IgD-negative memory B cell (primary cell): ENCODE measurements at regions not wholly inside any gene's neighbourhood (a gene's known extent, or its start where the extent isn't known, plus 50 kb on each side); places are given as distances from the start of the nearest gene placed in this dataset.
"Not testable (repeated sequence)": the region's sequence is repeated elsewhere in the genome, so short reads cannot be mapped to it uniquely, and the experiment has no call there.

ENCODE experiments used
- H3K27ac Mint-ChIP-seq, 3 donors: one replicate each; pipeline ENCODE4 v1.8.0; 2020 to 2022; ENCODE audit warnings: mild to moderate bottlenecking in 3 of 3, mixed read lengths in 3 of 3, moderate library complexity in 1 of 3
- H3K27me3 Mint-ChIP-seq: one replicate; pipeline ENCODE4 v1.8.0; 2021; ENCODE audit warnings: mixed read lengths
- H3K36me3 Mint-ChIP-seq: one replicate; pipeline ENCODE4 v1.8.0; 2020; ENCODE audit warnings: mild to moderate bottlenecking, mixed read lengths
- H3K4me1 Mint-ChIP-seq, 3 donors: one replicate each; pipeline ENCODE4 v1.8.0; 2020 to 2022; ENCODE audit warnings: mixed read lengths in 3 of 3, mild to moderate bottlenecking in 1 of 3
- H3K4me3 Mint-ChIP-seq, 4 donors: one replicate each; pipeline ENCODE4 v1.8.0; 2020 to 2022; ENCODE audit warnings: mild to moderate bottlenecking in 4 of 4, mixed read lengths in 4 of 4, moderate library complexity in 3 of 4
- H3K9me3 Mint-ChIP-seq, 3 donors: one replicate each; pipeline ENCODE4 v1.8.0; 2020 to 2021; ENCODE audit warnings: mixed read lengths in 3 of 3, mild to moderate bottlenecking in 1 of 3

DNA sequence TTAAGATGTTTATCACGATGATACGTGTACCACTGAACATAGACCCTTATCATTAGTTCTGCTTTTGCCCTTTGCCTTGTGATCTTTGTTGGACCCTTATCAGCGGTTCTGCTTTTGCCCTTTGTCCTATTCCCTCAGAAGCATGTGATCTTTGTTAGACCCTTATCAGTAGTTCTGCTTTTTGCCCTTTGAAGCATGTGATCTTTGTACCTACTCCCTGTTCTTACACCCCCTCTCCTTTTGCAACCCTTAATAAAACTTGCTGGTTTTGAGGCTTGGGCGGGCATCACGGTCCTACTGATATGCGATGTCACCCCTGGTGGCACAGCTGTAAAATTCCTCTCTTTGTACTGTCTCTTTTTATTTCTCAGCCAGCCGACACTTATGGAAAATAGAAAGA lies 117.0 kb downstream of the SDHAF3 start:
- not testable (repeated sequence) for H3K36me3 Mint-ChIP-seq, H3K27ac Mint-ChIP-seq, H3K4me3 Mint-ChIP-seq, H3K4me1 Mint-ChIP-seq, H3K27me3 Mint-ChIP-seq
- peaks cover 7 to 22% (median 12%) of the 10 kb centered on the region in 3 donors for H3K9me3 Mint-ChIP-seq

GRCh38 chr7:97246317-97246716 lies 128.8 kb downstream of the SDHAF3 start:
- Mint-ChIP-seq H3K27ac (no peak overlapping the region), H3K4me3 (no peak overlapping the region), H3K36me3 (no peaks in the 10 kb centered on the region), H3K4me1 (no peaks in the 10 kb centered on the region), H3K27me3 (no peaks in the 10 kb centered on the region), H3K9me3 (peaks cover 4 to 15% (median 6%) of the 10 kb centered on the region in 3 donors)

GRCh38 chr7:97258187-97258586 lies 140.7 kb downstream of the SDHAF3 start:
- not testable (repeated sequence) for H3K9me3 Mint-ChIP-seq, H3K4me3 Mint-ChIP-seq, H3K27me3 Mint-ChIP-seq, H3K27ac Mint-ChIP-seq, H3K4me1 Mint-ChIP-seq, H3K36me3 Mint-ChIP-seq

- Mint-ChIP-seq H3K27me3 (no peaks in the 10 kb centered on the region), H3K4me1 (peaks cover 0 to 2% (median 0%) of the 10 kb centered on the region in 3 donors), H3K27ac (no peak overlapping the region), H3K36me3 (peaks cover 2% of the 10 kb centered on the region), H3K9me3 (peaks cover 0 to 4% (median 1%) of the 10 kb centered on the region in 3 donors), H3K4me3 (no peak overlapping the region)
Observed at GRCh38 chr7:97269741-97270140, 152.2 kb downstream of the SDHAF3 start.

- Mint-ChIP-seq H3K27me3 (no peaks in the 10 kb centered on the region), H3K4me3 (no peak overlapping the region), H3K9me3 (peaks cover 0 to 4% (median 0%) of the 10 kb centered on the region in 3 donors), H3K27ac (no peak overlapping the region), H3K4me1 (peaks cover 0 to 2% (median 0%) of the 10 kb centered on the region in 3 donors), H3K36me3 (peaks cover 2% of the 10 kb centered on the region)
Observed at GRCh38 chr7:97270280-97270679, 152.8 kb downstream of the SDHAF3 start.

DNA sequence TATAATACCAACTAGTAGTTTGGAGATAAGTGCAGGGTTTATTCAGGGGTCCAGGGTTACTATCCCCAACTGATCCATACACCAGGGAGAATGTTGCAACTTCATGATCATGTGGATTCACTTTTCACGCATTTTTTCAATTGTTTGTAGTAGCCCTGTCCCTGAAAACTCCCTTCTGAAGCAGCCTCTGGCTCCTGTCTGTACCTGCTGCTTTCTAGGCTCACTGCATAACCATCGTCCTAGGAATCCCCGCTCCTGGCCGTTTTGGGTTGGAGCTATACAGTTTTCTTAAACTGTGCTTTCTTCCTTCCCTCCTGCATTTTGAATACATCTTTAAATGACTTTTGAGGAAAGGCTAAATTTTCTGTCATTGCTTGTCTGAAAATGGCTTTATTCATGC lies 154.1 kb downstream of the SDHAF3 start:
- Mint-ChIP-seq H3K27ac (no peak overlapping the region), H3K27me3 (no peaks in the 10 kb centered on the region), H3K4me1 (peaks cover 0 to 2% (median 0%) of the 10 kb centered on the region in 3 donors), H3K36me3 (peaks cover 2% of the 10 kb centered on the region), H3K4me3 (no peak overlapping the region), H3K9me3 (peaks cover 0 to 4% (median 0%) of the 10 kb centered on the region in 3 donors)

GRCh38 chr7:97272237-97272975 lies 154.9 kb downstream of the SDHAF3 start:
- Mint-ChIP-seq H3K36me3 (peaks cover 2% of the 10 kb centered on the region), H3K27me3 (no peaks in the 10 kb centered on the region), H3K4me1 (peaks cover 0 to 2% (median 0%) of the 10 kb centered on the region in 3 donors), H3K27ac (no peak overlapping the region), H3K9me3 (peaks cover 0 to 4% (median 0%) of the 10 kb centered on the region in 3 donors), H3K4me3 (no peak overlapping the region)

DNA sequence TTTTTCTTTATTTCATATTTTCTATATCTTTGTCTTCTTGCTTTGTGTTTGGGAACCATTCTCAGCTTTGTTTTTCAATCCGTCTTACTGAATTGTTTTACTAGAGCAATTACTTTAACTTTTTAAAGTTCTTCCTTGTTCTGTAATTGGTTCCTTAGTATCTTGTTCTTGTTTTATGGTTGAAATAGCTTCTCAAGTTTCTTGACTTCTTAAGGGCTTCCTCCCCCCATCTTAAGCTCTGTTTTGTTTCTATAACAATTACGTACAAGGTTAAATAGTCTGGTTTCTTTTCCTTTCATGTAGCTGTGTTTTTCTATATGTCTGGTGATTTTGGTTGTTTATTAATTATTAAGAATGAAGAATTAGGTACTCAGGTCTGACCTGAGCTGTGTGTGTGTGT lies 158.0 kb downstream of the SDHAF3 start:
- Mint-ChIP-seq H3K27me3 (no peaks in the 10 kb centered on the region), H3K36me3 (no peaks in the 10 kb centered on the region), H3K27ac (no peak overlapping the region)

DNA sequence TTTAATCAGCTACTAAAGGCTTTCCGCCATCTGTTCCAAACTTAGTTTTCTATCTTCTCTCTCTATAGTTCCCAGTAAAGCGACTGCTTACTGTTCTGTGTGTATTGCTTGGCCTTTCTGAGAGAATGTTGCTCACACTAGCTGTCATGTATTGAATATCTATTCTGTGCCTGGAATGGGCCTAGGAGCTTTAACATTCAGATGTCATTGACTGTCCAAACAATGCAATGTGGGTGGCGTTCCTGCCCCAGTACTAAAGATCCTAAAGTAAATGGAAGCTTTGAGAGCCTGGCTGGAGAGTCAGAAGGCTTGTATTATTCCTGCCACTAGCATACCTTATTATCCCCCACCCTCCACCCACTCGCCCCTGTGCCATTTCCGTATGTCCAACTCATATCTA lies 163.5 kb downstream of the SDHAF3 start:
- H3K27me3 Mint-ChIP-seq: no peaks in the 10 kb centered on the region
- no peaks in the 10 kb centered on the region for H3K36me3 Mint-ChIP-seq
- no peak overlapping the region for H3K27ac Mint-ChIP-seq
- no peaks in the 10 kb centered on the region for H3K4me1 Mint-ChIP-seq
- no peaks in the 10 kb centered on the region for H3K9me3 Mint-ChIP-seq
- H3K4me3 Mint-ChIP-seq: no peak overlapping the region

More for the DNA sequence above, 158.0 kb downstream of the SDHAF3 start:
- H3K4me1 Mint-ChIP-seq: peaks cover 0 to 2% (median 0%) of the 10 kb centered on the region in 3 donors
- peaks cover 0 to 4% (median 0%) of the 10 kb centered on the region in 3 donors for H3K9me3 Mint-ChIP-seq
- no peak overlapping the region for H3K4me3 Mint-ChIP-seq

DNA sequence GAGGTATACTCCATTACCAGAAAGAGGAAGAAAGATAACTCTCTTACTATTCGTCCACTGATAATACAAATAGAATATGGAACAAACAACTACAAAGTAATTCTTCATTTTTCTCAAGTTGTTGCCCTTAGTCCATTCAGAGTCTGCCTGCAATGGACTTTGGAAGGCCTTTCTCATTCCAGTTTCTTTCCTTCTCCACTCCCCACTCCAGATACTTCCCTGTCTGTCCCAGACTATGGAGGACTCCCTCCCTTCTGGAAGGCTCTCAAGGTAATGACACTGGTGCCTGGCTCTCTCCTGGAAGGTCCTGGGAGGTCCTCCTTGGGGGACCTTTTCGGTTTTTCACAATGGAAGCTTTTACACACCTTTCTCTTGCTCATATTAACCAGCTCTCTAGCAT lies 167.8 kb downstream of the SDHAF3 start:
- Mint-ChIP-seq H3K27me3 (no peaks in the 10 kb centered on the region), H3K27ac (no peak overlapping the region), H3K4me3 (no peak overlapping the region)

DNA sequence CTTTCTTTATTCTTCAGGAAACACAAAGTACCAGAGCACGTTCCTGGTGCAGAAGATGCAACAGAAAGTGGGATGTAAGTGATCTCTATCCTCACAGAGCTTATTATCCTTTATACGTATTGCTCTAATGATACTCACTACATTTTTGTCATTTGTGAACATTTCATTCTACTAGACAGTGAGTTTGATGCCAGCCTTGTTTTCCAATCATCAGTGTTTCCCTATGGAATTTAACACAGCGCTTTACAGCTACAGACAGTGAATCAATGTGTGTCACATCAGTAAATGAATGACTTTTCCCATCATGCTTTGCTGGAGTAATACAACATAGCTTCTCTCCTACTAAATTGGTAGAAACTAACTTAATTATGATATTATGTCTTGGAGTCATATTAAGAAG lies 175.5 kb downstream of the SDHAF3 start:
- Mint-ChIP-seq H3K36me3 (no peaks in the 10 kb centered on the region), H3K4me1 (no peaks in the 10 kb centered on the region), H3K27me3 (no peaks in the 10 kb centered on the region), H3K27ac (no peak overlapping the region), H3K9me3 (peaks cover 0 to 3% (median 3%) of the 10 kb centered on the region in 3 donors), H3K4me3 (no peak overlapping the region)

More for the DNA sequence above, 167.8 kb downstream of the SDHAF3 start:
- Mint-ChIP-seq H3K36me3 (no peaks in the 10 kb centered on the region), H3K4me1 (no peaks in the 10 kb centered on the region), H3K9me3 (peaks cover 0 to 5% (median 3%) of the 10 kb centered on the region in 3 donors)

- H3K36me3 Mint-ChIP-seq: no peaks in the 10 kb centered on the region
- no peaks in the 10 kb centered on the region for H3K4me1 Mint-ChIP-seq
- no peaks in the 10 kb centered on the region for H3K27me3 Mint-ChIP-seq
- no peak overlapping the region for H3K4me3 Mint-ChIP-seq
- H3K27ac Mint-ChIP-seq: no peak overlapping the region
- no peaks in the 10 kb centered on the region for H3K9me3 Mint-ChIP-seq
Observed at GRCh38 chr7:97298561-97298960, 181.1 kb downstream of the SDHAF3 start.

DNA sequence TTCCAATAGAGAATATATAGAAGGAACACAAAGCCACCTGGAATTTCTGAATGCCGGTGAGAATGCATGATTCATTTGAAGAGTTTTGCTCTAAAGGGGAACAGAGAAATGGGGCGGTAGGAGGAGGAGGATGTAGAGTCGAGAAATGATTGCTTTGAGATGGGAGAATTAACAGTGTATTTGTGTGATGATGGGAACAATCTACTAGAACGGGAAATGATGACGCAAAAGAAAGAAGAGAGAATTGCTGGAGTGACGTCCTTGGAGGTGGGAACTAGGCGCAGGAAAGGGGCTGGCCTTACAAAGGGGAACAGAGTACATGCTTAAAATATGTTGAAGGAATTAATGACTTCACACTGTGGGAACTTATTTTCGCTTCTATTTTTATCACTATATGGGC lies 188.1 kb downstream of the SDHAF3 start:
- Mint-ChIP-seq H3K27me3 (peaks cover 4% of the 10 kb centered on the region), H3K36me3 (no peaks in the 10 kb centered on the region), H3K4me3 (no peak overlapping the region), H3K27ac (no peak overlapping the region), H3K9me3 (peaks cover 0 to 4% (median 0%) of the 10 kb centered on the region in 3 donors), H3K4me1 (no peaks in the 10 kb centered on the region)

GRCh38 chr7:97307521-97308108 lies 190.1 kb downstream of the SDHAF3 start:
- H3K4me1 Mint-ChIP-seq: no peaks in the 10 kb centered on the region
- no peak overlapping the region for H3K4me3 Mint-ChIP-seq
- no peak overlapping the region for H3K27ac Mint-ChIP-seq
- H3K27me3 Mint-ChIP-seq: peaks cover 4% of the 10 kb centered on the region
- no peaks in the 10 kb centered on the region for H3K36me3 Mint-ChIP-seq
- H3K9me3 Mint-ChIP-seq: peaks cover 0 to 4% (median 0%) of the 10 kb centered on the region in 3 donors

- Mint-ChIP-seq H3K9me3 (peaks cover 3 to 11% (median 3%) of the 10 kb centered on the region in 3 donors), H3K27ac (no peak overlapping the region), H3K4me1 (no peaks in the 10 kb centered on the region), H3K36me3 (peaks cover 2% of the 10 kb centered on the region), H3K4me3 (no peak overlapping the region), H3K27me3 (no peaks in the 10 kb centered on the region)
Observed at GRCh38 chr7:97313900-97314299, 196.4 kb downstream of the SDHAF3 start.

DNA sequence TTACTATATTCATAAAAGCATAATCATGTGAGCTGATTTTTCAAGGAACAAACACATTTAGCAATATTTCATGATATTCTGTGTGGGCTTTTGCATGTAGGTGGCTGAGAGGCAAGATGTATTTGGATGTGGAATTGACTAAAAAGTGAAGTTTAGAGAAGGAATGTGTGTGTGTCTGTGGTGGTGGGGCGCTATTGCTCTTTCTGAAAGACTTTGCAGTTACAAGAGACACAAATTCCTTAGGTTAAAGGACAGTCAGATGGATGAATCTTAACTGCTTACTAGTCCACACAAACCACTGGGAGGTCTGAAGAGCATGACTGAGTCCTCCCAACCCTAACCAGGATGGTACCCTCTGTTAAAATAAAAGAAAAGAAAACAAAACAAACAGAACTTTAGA lies 200.1 kb downstream of the SDHAF3 start:
- no peaks in the 10 kb centered on the region for H3K4me1 Mint-ChIP-seq
- no peak overlapping the region for H3K4me3 Mint-ChIP-seq
- peaks cover 2 to 11% (median 3%) of the 10 kb centered on the region in 3 donors for H3K9me3 Mint-ChIP-seq
- H3K27me3 Mint-ChIP-seq: no peaks in the 10 kb centered on the region
- no peak overlapping the region for H3K27ac Mint-ChIP-seq
- H3K36me3 Mint-ChIP-seq: peaks cover 2% of the 10 kb centered on the region
